ENCODE measurements at regions not wholly inside any gene's neighbourhood (a gene's known extent, or its start where the extent isn't known, plus 50 kb on each side); places are given as distances from the start of the nearest gene placed in this dataset.

DNA sequence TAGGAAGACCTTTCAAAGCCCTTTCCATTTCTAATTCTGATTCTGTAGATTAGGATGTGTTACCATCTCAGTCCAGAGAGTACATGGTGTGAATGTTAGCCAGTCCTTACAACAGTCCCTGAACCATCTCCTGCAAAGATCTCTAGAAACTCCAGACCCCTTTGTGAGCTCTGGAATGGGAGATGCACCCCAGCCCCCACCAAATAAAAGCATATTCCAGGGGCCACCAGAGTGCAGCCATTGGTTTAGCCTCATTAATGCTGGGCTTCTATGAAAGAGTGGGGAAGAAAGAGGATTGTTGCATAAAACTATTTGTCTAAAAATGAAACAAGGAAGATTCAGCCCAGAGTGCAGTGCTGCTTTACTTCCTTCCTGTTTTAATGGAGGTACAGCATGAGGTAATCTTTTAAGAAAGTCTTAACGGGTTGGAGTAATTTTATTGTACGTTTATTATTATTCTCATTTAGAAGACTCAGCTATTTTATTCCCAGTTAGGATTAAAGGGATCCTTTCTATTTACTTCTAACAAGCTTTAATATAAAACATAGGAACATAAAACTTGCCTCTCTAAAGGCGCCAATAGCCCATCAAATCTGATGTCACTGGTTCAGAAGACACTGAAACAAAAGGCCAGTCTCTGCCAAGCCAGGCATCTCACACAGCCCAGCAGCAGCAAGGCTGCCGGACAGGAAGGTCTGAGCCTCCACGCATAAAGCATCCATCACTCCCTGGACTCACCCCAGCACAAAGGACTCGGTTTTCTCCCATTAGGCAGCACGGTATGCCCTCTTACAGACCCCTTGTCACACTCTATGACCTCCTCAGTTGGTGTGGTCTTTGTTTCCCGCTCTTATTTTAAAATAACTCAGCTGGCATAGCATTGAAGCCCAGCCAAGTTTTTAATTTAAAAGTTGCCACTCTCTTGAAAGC lies 203.9 kb upstream of the BLID start:
- peak; percentile 43 for DNase-seq
- TF ChIP-seq CTCF (IDR thresholded peaks at IDR 0.05) = no peak
- Histone ChIP-seq H3K4me1 (no peaks in the 10 kb centered on the region), H3K9me3 (no peaks in the 10 kb centered on the region), H3K27me3 (no peaks in the 10 kb centered on the region), H3K27ac (no peak overlapping the region), H3K36me3 (ENCODE audit: low read depth, missing control alignments) (no peaks in the 10 kb centered on the region), H3K4me3 (no peak overlapping the region)
- intact Hi-C loops (cut with DNase I; ENCODE audit: low total_unique reads) = no loop called here
- WGBS, 2 donors = 61 to 68% methylated on average over 8 of the region's 8 CpGs

GRCh38 chr11:122319085-122319484 lies 203.1 kb upstream of the BLID start:
- Histone ChIP-seq H3K4me3 (no peak overlapping the region), H3K27ac (no peak overlapping the region), H3K4me1 (no peaks in the 10 kb centered on the region), H3K36me3 (ENCODE audit: low read depth, missing control alignments) (no peaks in the 10 kb centered on the region), H3K9me3 (no peaks in the 10 kb centered on the region), H3K27me3 (no peaks in the 10 kb centered on the region)
- no peak for TF ChIP-seq POLR2A (IDR thresholded peaks at IDR 0.05)
- TF ChIP-seq CTCF (IDR thresholded peaks at IDR 0.05) = no peak
- WGBS, 2 donors = 14 to 43% methylated on average over 1 of the region's 1 CpG
- intact Hi-C loops (cut with DNase I; ENCODE audit: low total_unique reads) = no loop called here
- no peak for DNase-seq

DNA sequence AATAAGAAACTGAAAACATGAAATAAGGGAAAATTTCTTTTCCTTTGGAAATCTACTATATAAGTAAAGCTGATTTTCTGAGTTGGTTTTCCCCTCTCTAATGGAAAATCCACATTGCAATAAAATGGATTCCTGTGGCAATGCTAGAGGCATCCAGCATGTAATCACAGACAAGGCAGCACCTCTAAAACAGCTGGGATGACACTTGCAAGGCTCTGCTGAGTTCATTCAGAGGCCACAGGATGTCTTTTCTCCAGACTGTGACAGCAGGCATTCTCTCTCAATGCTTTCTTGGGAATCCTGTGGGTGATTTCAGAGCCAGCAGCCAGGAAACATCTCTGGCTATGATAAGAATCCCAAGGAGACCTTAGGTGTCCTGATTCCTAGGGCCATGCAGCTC lies 201.3 kb upstream of the BLID start:
- no peak for DNase-seq

GRCh38 chr11:122313581-122313980 lies 197.6 kb upstream of the BLID start:
- no peaks in the 10 kb centered on the region for H3K4me1 ChIP-seq
- H3K4me3 ChIP-seq = no peak overlapping the region
- WGBS, 2 donors = 87 to 97% methylated on average over 5 of the region's 5 CpGs
- H3K27me3 ChIP-seq = no peaks in the 10 kb centered on the region
- DNase-seq = no peak
- H3K36me3 ChIP-seq (ENCODE audit: low read depth, missing control alignments) = no peaks in the 10 kb centered on the region
- intact Hi-C loops (cut with DNase I; ENCODE audit: low total_unique reads) = no loop called here
- no peak overlapping the region for H3K27ac ChIP-seq
- no peak for TF ChIP-seq POLR2A (IDR thresholded peaks at IDR 0.05)
- no peak for TF ChIP-seq CTCF (IDR thresholded peaks at IDR 0.05)
- no peaks in the 10 kb centered on the region for H3K9me3 ChIP-seq

More for the DNA sequence above, 201.3 kb upstream of the BLID start:
- Histone ChIP-seq H3K9me3 (no peaks in the 10 kb centered on the region), H3K27me3 (no peaks in the 10 kb centered on the region), H3K27ac (no peak overlapping the region), H3K4me1 (no peaks in the 10 kb centered on the region), H3K4me3 (no peak overlapping the region), H3K36me3 (ENCODE audit: low read depth, missing control alignments) (no peaks in the 10 kb centered on the region)
- intact Hi-C loops (cut with DNase I; ENCODE audit: low total_unique reads) = no loop called here
- TF ChIP-seq POLR2A (IDR thresholded peaks at IDR 0.05) (no peak), CTCF (IDR thresholded peaks at IDR 0.05) (no peak)

All from testis (tissue), 2 donors.